Umbilical cord (tissue), 1 donor: ENCODE measurements at regions not wholly inside any gene's neighbourhood (a gene's known extent, or its start where the extent isn't known, plus 50 kb on each side); places are given as distances from the start of the nearest gene placed in this dataset.
A peak's percentile ranks its signal among the peaks of the same experiment; 100 is the strongest.

Experiments
- DNase-seq: peaks from one replicate; pipeline ENCODE4 v3.0.0-alpha.2; 2015; ENCODE audit warnings: low spot score

GRCh38 chr6:108778421-108779186 lies 69.6 kb upstream of the ARMC2 start:
- DNase-seq: no peak

- DNase-seq: no peak
These were observed 68.5 kb upstream of the ARMC2 start for GRCh38 chr6:108779536-108780275.

GRCh38 chr6:108780784-108781183 lies 67.4 kb upstream of the ARMC2 start:
- no peak for DNase-seq

- no peak for DNase-seq
These were observed 66.7 kb upstream of the ARMC2 start for GRCh38 chr6:108781419-108782100.

GRCh38 chr6:108782179-108783041 lies 65.8 kb upstream of the ARMC2 start:
- DNase-seq: peak; percentile 86

GRCh38 chr6:108785653-108786052 lies 62.6 kb upstream of the ARMC2 start:
- DNase-seq: no peak

- no peak for DNase-seq
These were observed 59.8 kb upstream of the ARMC2 start for GRCh38 chr6:108788416-108788815.

- no peak for DNase-seq
These were observed 58.7 kb upstream of the ARMC2 start for GRCh38 chr6:108789475-108789874.

- DNase-seq: no peak
These were observed 56.5 kb upstream of the ARMC2 start for GRCh38 chr6:108791700-108792099.

GRCh38 chr6:108793516-108794251 lies 54.5 kb upstream of the ARMC2 start:
- no peak for DNase-seq

GRCh38 chr6:108795122-108795521 lies 53.1 kb upstream of the ARMC2 start:
- no peak for DNase-seq

- no peak for DNase-seq
These were observed 52.4 kb upstream of the ARMC2 start for GRCh38 chr6:108795814-108796213.

GRCh38 chr6:108796875-108797274 lies 51.3 kb upstream of the ARMC2 start:
- no peak for DNase-seq

GRCh38 chr6:108797951-108798669 lies 50.1 kb upstream of the ARMC2 start:
- DNase-seq: no peak
